Bone marrow (tissue), 2 donors: ENCODE measurements at regions not wholly inside any gene's neighbourhood (a gene's known extent, or its start where the extent isn't known, plus 50 kb on each side); places are given as distances from the start of the nearest gene placed in this dataset.
"Not testable (repeated sequence)": the region's sequence is repeated elsewhere in the genome, so short reads cannot be mapped to it uniquely, and the experiment has no call there.

Experiments used
- DNase-seq, 2 donors: peaks; one replicate each; lab custom pipeline; 2025; lab: John Stamatoyannopoulos, UW

GRCh38 chrX:121172703-121173102 is 125.3 kb downstream of the GLUD2 start:
- no peak for DNase-seq

GRCh38 chrX:121179972-121180371 is 132.6 kb downstream of the GLUD2 start:
- DNase-seq = no peak

- DNase-seq = no peak
Measured at GRCh38 chrX:121191779-121192178, 144.4 kb downstream of the GLUD2 start.

GRCh38 chrX:121195719-121196118 is 148.3 kb downstream of the GLUD2 start:
- DNase-seq = no peak

GRCh38 chrX:121196872-121197444 is 149.5 kb downstream of the GLUD2 start:
- not testable (repeated sequence) for DNase-seq

DNA sequence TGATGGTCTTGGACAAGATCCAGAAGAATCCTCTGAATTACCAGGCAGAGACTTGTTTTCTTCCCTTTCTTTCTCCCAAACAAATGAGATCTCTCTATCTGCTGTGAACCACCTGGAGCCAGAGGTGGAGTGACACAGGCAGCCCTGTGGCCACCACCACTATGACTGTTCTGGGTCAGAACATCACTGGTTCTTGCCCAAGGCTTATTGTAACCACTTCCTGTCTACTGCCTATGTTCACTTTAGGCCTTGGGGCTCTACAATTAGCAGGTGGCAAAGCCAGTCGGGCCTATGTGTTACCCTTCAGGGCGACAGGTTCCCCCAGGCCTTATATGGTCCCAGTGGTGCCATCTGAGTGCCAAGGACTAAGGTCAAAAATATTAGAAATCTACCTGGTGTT is 161.2 kb downstream of the GLUD2 start:
- no peak for DNase-seq

GRCh38 chrX:121216641-121217374 is 169.4 kb downstream of the GLUD2 start:
- DNase-seq = no peak

- no peak for DNase-seq
Measured at GRCh38 chrX:121221322-121221977, 174.0 kb downstream of the GLUD2 start.

DNA sequence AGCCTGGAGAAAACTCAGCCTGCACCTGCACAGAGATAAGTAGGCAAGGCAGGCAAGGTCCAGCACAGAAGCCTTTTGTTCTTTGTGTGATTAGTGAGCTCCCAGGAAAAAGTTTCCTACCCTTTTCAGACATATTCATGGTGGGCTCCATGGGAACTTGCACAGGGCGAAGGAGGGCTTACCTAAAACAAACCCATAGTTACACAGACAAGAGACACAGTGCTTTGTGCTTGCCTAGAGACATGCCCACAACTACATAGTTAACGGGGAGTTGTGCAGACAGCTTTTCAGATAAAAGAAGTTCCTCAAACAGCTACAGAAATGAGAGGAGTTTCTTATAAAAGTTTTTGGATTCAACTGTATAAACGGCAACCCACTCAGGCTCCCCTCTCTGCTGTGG is 180.5 kb downstream of the GLUD2 start:
- no peak for DNase-seq

- no peak for DNase-seq
Measured at GRCh38 chrX:121231566-121232358, 184.4 kb downstream of the GLUD2 start.

GRCh38 chrX:121236040-121236439 is 188.6 kb downstream of the GLUD2 start:
- no peak for DNase-seq

DNA sequence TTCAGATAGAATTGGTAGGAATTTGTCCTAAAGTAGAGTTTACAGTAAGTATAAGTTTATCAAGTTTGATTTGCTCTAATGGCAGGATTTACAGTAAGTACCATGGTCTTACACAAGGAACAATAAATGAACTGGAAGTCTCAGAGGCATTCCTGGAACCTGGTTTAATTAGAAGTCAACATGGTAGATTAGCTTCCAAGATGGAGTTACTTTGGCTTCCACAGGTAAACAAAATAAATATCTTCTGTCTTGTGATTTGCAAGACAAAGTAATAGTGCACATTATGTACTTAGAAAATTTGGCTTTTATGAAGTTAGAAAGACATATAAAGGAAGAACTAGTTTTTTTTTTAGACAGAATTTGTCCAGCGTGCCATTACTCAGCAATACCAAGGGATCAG is 190.7 kb downstream of the GLUD2 start:
- no peak for DNase-seq

DNA sequence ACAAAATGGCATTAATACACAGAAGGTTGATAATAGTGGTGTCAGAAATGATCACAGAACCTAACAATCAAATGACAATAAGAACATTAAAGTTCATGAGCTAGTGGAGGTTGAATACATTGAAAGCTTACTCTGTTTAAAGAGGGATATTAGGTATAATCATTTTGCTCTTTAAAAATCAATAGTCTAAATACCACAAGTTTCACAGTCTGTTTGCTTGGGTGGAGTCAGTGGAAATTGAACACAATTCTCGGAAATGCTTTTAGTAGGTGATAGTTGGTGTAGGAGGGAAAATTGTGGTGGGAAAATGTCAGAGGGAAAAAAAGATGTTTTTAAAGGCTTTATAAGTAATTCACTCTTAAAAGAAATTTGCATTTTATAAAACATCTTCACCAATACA is 197.1 kb downstream of the GLUD2 start:
- no peak for DNase-seq

GRCh38 chrX:121245763-121246162 is 198.4 kb downstream of the GLUD2 start:
- DNase-seq = no peak

DNA sequence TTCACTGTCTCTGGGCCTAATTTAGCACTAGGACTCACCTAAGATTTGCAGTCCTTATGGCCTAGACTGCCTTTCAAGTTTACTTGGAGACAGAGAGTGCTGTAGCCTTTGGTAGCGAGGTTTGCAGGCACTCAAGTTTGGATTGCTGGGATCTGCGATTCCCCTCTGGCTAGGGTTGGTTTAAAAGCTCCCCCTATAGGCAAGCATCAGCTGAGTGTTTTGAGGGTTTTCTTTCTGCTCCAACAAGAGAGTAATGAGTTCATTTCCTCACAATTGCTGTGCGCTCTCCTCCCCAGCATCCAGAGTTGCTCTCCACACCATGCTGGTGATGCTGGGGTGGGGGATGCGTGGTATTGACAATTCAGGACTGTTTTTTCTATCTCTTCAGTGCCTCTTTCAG is 206.9 kb downstream of the GLUD2 start:
- DNase-seq = no peak

DNA sequence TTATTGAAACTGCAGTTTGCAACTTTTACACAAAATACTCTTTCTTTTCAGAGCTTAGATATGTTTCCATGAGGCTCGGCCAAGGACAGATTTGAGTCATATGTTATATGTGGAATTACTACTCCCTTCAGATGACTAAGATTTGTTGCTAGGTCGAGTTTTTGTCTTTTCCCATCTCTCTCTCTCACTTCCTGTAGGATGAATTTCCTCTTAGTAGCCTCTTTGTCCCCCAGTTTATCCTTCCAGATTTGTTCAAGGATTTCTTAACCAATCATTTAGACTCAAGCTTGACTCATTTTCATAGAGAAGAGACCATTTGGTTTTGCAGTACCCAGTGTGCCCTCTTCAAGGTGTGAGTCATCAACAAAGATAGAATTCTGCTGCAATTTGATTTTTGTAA is 209.2 kb downstream of the GLUD2 start:
- DNase-seq = no peak

DNA sequence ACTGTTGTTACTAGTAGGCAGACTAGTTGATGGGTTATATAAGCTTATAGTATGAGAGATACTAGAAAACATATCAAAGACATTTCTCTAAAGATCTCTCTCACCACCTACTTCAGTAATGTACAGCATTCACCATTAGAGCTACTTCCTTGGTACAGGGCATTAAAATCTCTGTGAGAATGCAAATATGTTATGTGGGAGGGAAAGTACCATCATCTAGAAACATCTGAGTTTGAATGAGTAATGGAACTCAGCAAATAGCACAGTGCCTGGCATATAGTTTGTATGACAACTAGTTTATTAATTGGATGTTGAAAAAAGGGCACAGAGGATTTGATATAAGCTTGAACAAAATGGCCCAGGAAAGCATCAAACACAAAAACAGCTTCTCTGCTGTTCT is 211.1 kb downstream of the GLUD2 start:
- DNase-seq = no peak

DNA sequence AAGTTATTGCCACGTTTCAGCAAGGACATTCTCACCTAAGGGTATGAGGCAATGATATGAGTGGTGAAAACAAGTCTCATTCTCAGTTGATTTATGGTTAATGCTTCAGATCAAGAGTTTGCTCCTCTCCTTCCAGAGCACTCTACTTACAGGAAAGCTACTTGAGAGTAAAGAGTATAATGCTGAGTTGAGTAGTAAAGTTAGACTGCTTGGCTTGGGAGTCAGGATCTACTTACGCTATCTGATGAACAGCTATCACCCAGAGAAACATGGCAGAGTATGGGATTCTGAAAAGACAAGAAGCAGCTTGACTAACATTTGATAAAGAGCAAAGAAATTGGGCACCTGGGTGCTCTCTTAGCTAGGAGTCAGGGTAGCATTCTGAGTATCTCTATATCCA is 211.8 kb downstream of the GLUD2 start:
- no peak for DNase-seq

DNA sequence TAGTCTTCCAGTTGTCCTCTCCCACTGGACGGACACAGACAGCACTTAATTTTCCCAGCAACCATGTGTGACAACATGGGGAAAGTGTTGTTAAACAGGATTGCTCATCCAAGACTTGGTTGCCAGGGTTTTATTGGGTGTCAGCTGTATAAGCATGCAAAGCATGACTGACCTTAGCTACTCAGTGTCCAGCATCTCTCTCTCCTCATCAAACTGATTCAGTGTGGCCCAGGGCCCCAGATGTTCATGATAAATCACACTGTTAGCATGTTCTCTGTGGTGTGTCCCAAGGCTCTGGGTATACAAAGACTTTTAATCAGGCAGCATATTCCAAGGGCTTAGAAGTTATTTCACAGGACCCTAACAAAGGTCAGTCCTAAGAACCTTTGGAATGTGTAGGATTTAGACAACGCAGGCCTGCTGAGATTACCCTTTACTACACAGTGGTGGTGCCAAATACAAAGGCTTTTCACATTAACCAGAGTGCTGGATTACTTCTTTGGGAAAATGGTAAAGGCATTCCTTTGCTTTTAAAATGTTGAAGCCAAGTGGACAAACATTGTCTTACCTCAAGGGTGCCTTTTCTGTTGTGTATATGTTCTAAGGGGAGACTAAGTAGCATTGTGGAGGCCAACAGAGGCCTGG is 213.3 kb downstream of the GLUD2 start:
- DNase-seq = no peak

DNA sequence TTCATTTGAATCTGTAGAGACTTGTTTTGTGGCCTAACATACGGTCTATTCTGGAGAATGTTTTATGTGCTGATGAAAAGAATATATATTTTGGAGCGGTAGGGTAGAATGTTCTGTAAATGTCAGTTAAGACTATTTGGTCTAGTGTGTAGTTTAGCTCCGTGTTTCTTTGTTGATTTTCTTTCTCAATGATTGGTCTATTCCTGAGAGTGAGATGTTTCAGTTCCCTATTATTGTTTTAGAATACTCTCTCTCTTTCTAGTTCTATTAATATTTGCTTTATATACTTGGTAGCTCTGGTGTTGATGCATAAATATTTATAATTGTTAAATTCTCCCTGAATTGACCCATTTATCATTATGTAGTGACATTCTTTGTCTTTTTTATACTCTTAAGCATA is 236.5 kb downstream of the GLUD2 start:
- no peak for DNase-seq

GRCh38 chrX:121298499-121298898 is 251.1 kb downstream of the GLUD2 start:
- no peak for DNase-seq

DNA sequence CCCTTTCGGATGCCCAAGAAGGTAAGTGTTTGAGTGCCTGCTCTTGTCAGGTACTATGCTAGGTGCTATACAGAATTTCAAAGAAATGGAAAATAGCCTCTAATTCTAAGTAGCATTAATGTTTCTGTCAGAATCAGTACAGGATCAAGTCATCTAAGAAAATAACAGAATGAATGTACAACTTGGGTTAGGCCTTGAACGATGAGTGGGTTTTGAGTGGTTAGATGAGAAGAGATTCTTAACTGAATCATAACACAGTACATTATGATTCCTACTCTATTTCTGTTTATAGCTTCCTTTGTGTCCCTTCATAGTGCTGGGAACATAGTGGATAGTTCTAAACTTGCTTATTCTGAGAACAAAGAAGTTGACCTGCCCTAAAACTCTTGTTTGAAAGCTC is 253.9 kb downstream of the GLUD2 start:
- no peak for DNase-seq
